ENCODE measurements at regions not wholly inside any gene's neighbourhood (a gene's known extent, or its start where the extent isn't known, plus 50 kb on each side); places are given as distances from the start of the nearest gene placed in this dataset.

- WGBS, 2 donors: 78 to 85% methylated on average over 15 of the region's 15 CpGs
- intact Hi-C loops (cut with DNase I): no loop called here
- Histone ChIP-seq H3K27me3 (no peaks in the 10 kb centered on the region), H3K27ac (no peak overlapping the region), H3K4me1 (no peaks in the 10 kb centered on the region), H3K9me3 (no peaks in the 10 kb centered on the region), H3K4me3 (replicated peaks in 1 of 3) (no peak overlapping the region), H3K36me3 (no peaks in the 10 kb centered on the region)
- TF ChIP-seq CTCF (IDR thresholded peaks at IDR 0.05) (no peak), POLR2A (IDR thresholded peaks at IDR 0.05) (no peak)
- no peak for DNase-seq
These were observed 242.5 kb upstream of the AJAP1 start for GRCh38 chr1:4411862-4412261.

- Histone ChIP-seq H3K4me3 (replicated peaks in 1 of 3) (no peak overlapping the region), H3K27me3 (no peaks in the 10 kb centered on the region), H3K27ac (no peak overlapping the region), H3K9me3 (no peaks in the 10 kb centered on the region), H3K36me3 (no peaks in the 10 kb centered on the region), H3K4me1 (no peaks in the 10 kb centered on the region)
- 90% methylated on average over 5 of the region's 5 CpGs for WGBS, 2 donors
- TF ChIP-seq POLR2A (IDR thresholded peaks at IDR 0.05) (no peak), CTCF (IDR thresholded peaks at IDR 0.05) (no peak)
- DNase-seq: no peak
- intact Hi-C loops (cut with DNase I): no loop called here
These were observed 238.9 kb upstream of the AJAP1 start for GRCh38 chr1:4415476-4415875.

GRCh38 chr1:4416189-4416588 lies 238.2 kb upstream of the AJAP1 start:
- Histone ChIP-seq H3K9me3 (no peaks in the 10 kb centered on the region), H3K4me1 (no peaks in the 10 kb centered on the region), H3K27ac (no peak overlapping the region), H3K27me3 (no peaks in the 10 kb centered on the region), H3K4me3 (replicated peaks in 1 of 3) (no peak overlapping the region), H3K36me3 (no peaks in the 10 kb centered on the region)
- 67 to 83% methylated on average over 5 of the region's 5 CpGs for WGBS, 2 donors
- intact Hi-C loops (cut with DNase I): no loop called here
- DNase-seq: no peak
- TF ChIP-seq CTCF (IDR thresholded peaks at IDR 0.05): no peak
- TF ChIP-seq POLR2A (IDR thresholded peaks at IDR 0.05): no peak

- Histone ChIP-seq H3K27me3 (no peaks in the 10 kb centered on the region), H3K27ac (no peak overlapping the region), H3K4me1 (no peaks in the 10 kb centered on the region), H3K4me3 (replicated peaks in 1 of 3) (no peak overlapping the region), H3K36me3 (no peaks in the 10 kb centered on the region), H3K9me3 (no peaks in the 10 kb centered on the region)
- TF ChIP-seq CTCF (IDR thresholded peaks at IDR 0.05) (no peak), POLR2A (IDR thresholded peaks at IDR 0.05) (no peak)
- WGBS, 2 donors: 94 to 96% methylated on average over 7 of the region's 7 CpGs
- DNase-seq: no peak
- intact Hi-C loops (cut with DNase I): no loop called here
These were observed 236.4 kb upstream of the AJAP1 start for GRCh38 chr1:4418021-4418420.

- intact Hi-C loops (cut with DNase I): no loop called here
- H3K4me3 ChIP-seq (replicated peaks in 1 of 3): no peak overlapping the region
- H3K36me3 ChIP-seq: no peaks in the 10 kb centered on the region
- H3K9me3 ChIP-seq: no peaks in the 10 kb centered on the region
- no peak for DNase-seq
- H3K4me1 ChIP-seq: no peaks in the 10 kb centered on the region
- no peaks in the 10 kb centered on the region for H3K27me3 ChIP-seq
- TF ChIP-seq CTCF (IDR thresholded peaks at IDR 0.05): no peak
- TF ChIP-seq POLR2A (IDR thresholded peaks at IDR 0.05): no peak
- H3K27ac ChIP-seq: no peak overlapping the region
- 38 to 39% methylated on average over 5 of the region's 5 CpGs for WGBS, 2 donors
These were observed 232.4 kb upstream of the AJAP1 start for GRCh38 chr1:4421986-4422385.

All from thyroid gland (tissue), 4 donors.